ENCODE measurements at regions not wholly inside any gene's neighbourhood (a gene's known extent, or its start where the extent isn't known, plus 50 kb on each side); places are given as distances from the start of the nearest gene placed in this dataset.

- H3K9me2 ChIP-seq (replicated peaks; ENCODE audit: control insufficient read depth, low read length), result no peaks in the 10 kb centered on the region
- TF ChIP-seq CTCF (IDR thresholded peaks at IDR 0.05; ENCODE audit: low read depth, low read length, poor library complexity, severe bottlenecking), result no peak
- TF ChIP-seq EZH2phosphoT487 (IDR thresholded peaks at IDR 0.05; ENCODE audit: borderline replicate concordance, low read length), result no peak
Observed at GRCh38 chr1:22238356-22239224, 95.7 kb upstream of the WNT4 start.

GRCh38 chr1:22239378-22239777 lies 96.5 kb upstream of the WNT4 start:
- Histone ChIP-seq H3K79me2 (ENCODE audit: control insufficient read depth, low read length) (no peaks in the 10 kb centered on the region), H3K9me3 (ENCODE audit: control insufficient read depth, insufficient read depth, low read length) (no peaks in the 10 kb centered on the region), H3K9me2 (replicated peaks; ENCODE audit: control insufficient read depth, low read length) (no peaks in the 10 kb centered on the region), H3K27me3 (ENCODE audit: control insufficient read depth, low read length) (no peaks in the 10 kb centered on the region), H3F3A (ENCODE audit: control insufficient read depth, insufficient read depth) (no peaks in the 10 kb centered on the region), H3K4me3 (ENCODE audit: low read length) (no peak overlapping the region), H3K36me3 (ENCODE audit: control insufficient read depth, low read length) (no peaks in the 10 kb centered on the region), H3K4me2 (ENCODE audit: low read length) (no peak overlapping the region), H4K20me1 (ENCODE audit: control insufficient read depth, insufficient read depth, low read depth, low read length) (no peaks in the 10 kb centered on the region), H3K27ac (ENCODE audit: low read depth, low read length) (no peak overlapping the region), H3K4me1 (ENCODE audit: control insufficient read depth, low read length) (no peaks in the 10 kb centered on the region)
- TF ChIP-seq CTCF (IDR thresholded peaks at IDR 0.05; ENCODE audit: low read depth, low read length, poor library complexity, severe bottlenecking) (no peak), EZH2phosphoT487 (IDR thresholded peaks at IDR 0.05; ENCODE audit: borderline replicate concordance, low read length) (no peak)

More at GRCh38 chr1:22238356-22239224, 95.7 kb upstream of the WNT4 start:
- Histone ChIP-seq H3K4me3 (ENCODE audit: low read length) (no peak overlapping the region), H3K36me3 (ENCODE audit: control insufficient read depth, low read length) (no peaks in the 10 kb centered on the region), H3K4me2 (ENCODE audit: low read length) (no peak overlapping the region), H4K20me1 (ENCODE audit: control insufficient read depth, insufficient read depth, low read depth, low read length) (no peaks in the 10 kb centered on the region), H3K4me1 (ENCODE audit: control insufficient read depth, low read length) (no peaks in the 10 kb centered on the region), H3K27me3 (ENCODE audit: control insufficient read depth, low read length) (no peaks in the 10 kb centered on the region), H3K27ac (ENCODE audit: low read depth, low read length) (no peak overlapping the region), H3K79me2 (ENCODE audit: control insufficient read depth, low read length) (no peaks in the 10 kb centered on the region), H3K9me3 (ENCODE audit: control insufficient read depth, insufficient read depth, low read length) (no peaks in the 10 kb centered on the region), H3F3A (ENCODE audit: control insufficient read depth, insufficient read depth) (no peaks in the 10 kb centered on the region)

GRCh38 chr1:22241250-22241649 lies 98.4 kb upstream of the WNT4 start:
- no peaks in the 10 kb centered on the region for H3K36me3 ChIP-seq (ENCODE audit: control insufficient read depth, low read length)
- no peaks in the 10 kb centered on the region for H3K9me2 ChIP-seq (replicated peaks; ENCODE audit: control insufficient read depth, low read length)
- no peaks in the 10 kb centered on the region for H4K20me1 ChIP-seq (ENCODE audit: control insufficient read depth, insufficient read depth, low read depth, low read length)
- H3K4me2 ChIP-seq (ENCODE audit: low read length), result no peak overlapping the region
- H3K79me2 ChIP-seq (ENCODE audit: control insufficient read depth, low read length), result no peaks in the 10 kb centered on the region
- H3K9me3 ChIP-seq (ENCODE audit: control insufficient read depth, insufficient read depth, low read length), result no peaks in the 10 kb centered on the region
- H3K4me3 ChIP-seq (ENCODE audit: low read length), result no peak overlapping the region
- no peaks in the 10 kb centered on the region for H3F3A ChIP-seq (ENCODE audit: control insufficient read depth, insufficient read depth)
- TF ChIP-seq CTCF (IDR thresholded peaks at IDR 0.05; ENCODE audit: low read depth, low read length, poor library complexity, severe bottlenecking), result no peak
- TF ChIP-seq EZH2phosphoT487 (IDR thresholded peaks at IDR 0.05; ENCODE audit: borderline replicate concordance, low read length), result no peak
- no peak overlapping the region for H3K27ac ChIP-seq (ENCODE audit: low read depth, low read length)
- H3K4me1 ChIP-seq (ENCODE audit: control insufficient read depth, low read length), result no peaks in the 10 kb centered on the region
- H3K27me3 ChIP-seq (ENCODE audit: control insufficient read depth, low read length), result no peaks in the 10 kb centered on the region
